ENCODE measurements at regions not wholly inside any gene's neighbourhood (a gene's known extent, or its start where the extent isn't known, plus 50 kb on each side); places are given as distances from the start of the nearest gene placed in this dataset.

- Mint-ChIP-seq H3K27ac (peak overlapping the region; percentile 46), H3K4me3 (no peak overlapping the region), H3K9me3 (no peaks in the 10 kb centered on the region), H3K27me3 (no peaks in the 10 kb centered on the region), H3K4me1 (peaks cover 18% of the 10 kb centered on the region), H3K36me3 (ENCODE audit: low read depth) (peaks cover 1% of the 10 kb centered on the region)
- DNase-seq = no peak
- POLR2A ChIA-PET = no interaction called here
- CTCF ChIA-PET = no interaction called here
Observed at GRCh38 chrY:19391922-19392321, 352.6 kb downstream of the KDM5D start.

GRCh38 chrY:19365321-19365720 lies 379.2 kb downstream of the KDM5D start:
- Mint-ChIP-seq H3K27ac (no peak overlapping the region), H3K27me3 (no peaks in the 10 kb centered on the region), H3K4me3 (no peak overlapping the region), H3K9me3 (no peaks in the 10 kb centered on the region), H3K36me3 (ENCODE audit: low read depth) (no peaks in the 10 kb centered on the region), H3K4me1 (no peaks in the 10 kb centered on the region)
- no peak for DNase-seq
- ChIA-PET CTCF (no interaction called here), POLR2A (no interaction called here)

- CTCF ChIA-PET = no interaction called here
- POLR2A ChIA-PET = no interaction called here
- no peaks in the 10 kb centered on the region for H3K36me3 Mint-ChIP-seq (ENCODE audit: low read depth)
- H3K4me3 Mint-ChIP-seq = no peak overlapping the region
- no peaks in the 10 kb centered on the region for H3K9me3 Mint-ChIP-seq
- no peaks in the 10 kb centered on the region for H3K27me3 Mint-ChIP-seq
- H3K27ac Mint-ChIP-seq = no peak overlapping the region
- H3K4me1 Mint-ChIP-seq = peaks cover 2% of the 10 kb centered on the region
- DNase-seq = no peak
Observed at GRCh38 chrY:19357249-19357648, 387.3 kb downstream of the KDM5D start.

- POLR2A ChIA-PET = no interaction called here
- Mint-ChIP-seq H3K9me3 (no peaks in the 10 kb centered on the region), H3K4me3 (no peak overlapping the region), H3K27ac (no peak overlapping the region), H3K36me3 (ENCODE audit: low read depth) (no peaks in the 10 kb centered on the region), H3K4me1 (peaks cover 2% of the 10 kb centered on the region), H3K27me3 (no peaks in the 10 kb centered on the region)
- no peak for DNase-seq
- CTCF ChIA-PET = no interaction called here
Observed at GRCh38 chrY:19356735-19357134, 387.8 kb downstream of the KDM5D start.

- ChIA-PET CTCF (no interaction called here), POLR2A (no interaction called here)
- DNase-seq = no peak
- no peaks in the 10 kb centered on the region for H3K36me3 Mint-ChIP-seq (ENCODE audit: low read depth)
- H3K4me1 Mint-ChIP-seq = peaks cover 2% of the 10 kb centered on the region
- no peak overlapping the region for H3K27ac Mint-ChIP-seq
- no peaks in the 10 kb centered on the region for H3K9me3 Mint-ChIP-seq
- no peak overlapping the region for H3K4me3 Mint-ChIP-seq
- H3K27me3 Mint-ChIP-seq = no peaks in the 10 kb centered on the region
Observed at GRCh38 chrY:19354857-19355173, 389.7 kb downstream of the KDM5D start.

GRCh38 chrY:19354061-19354856 lies 390.3 kb downstream of the KDM5D start:
- Mint-ChIP-seq H3K27me3 (no peaks in the 10 kb centered on the region), H3K36me3 (ENCODE audit: low read depth) (no peaks in the 10 kb centered on the region), H3K27ac (no peak overlapping the region), H3K9me3 (no peaks in the 10 kb centered on the region), H3K4me1 (peaks cover 2% of the 10 kb centered on the region), H3K4me3 (no peak overlapping the region)
- no peak for DNase-seq
- CTCF ChIA-PET = no interaction called here
- POLR2A ChIA-PET = no interaction called here

GRCh38 chrY:19351616-19352015 lies 392.9 kb downstream of the KDM5D start:
- Mint-ChIP-seq H3K36me3 (ENCODE audit: low read depth) (no peaks in the 10 kb centered on the region), H3K4me3 (no peak overlapping the region), H3K27me3 (no peaks in the 10 kb centered on the region), H3K4me1 (no peaks in the 10 kb centered on the region), H3K27ac (no peak overlapping the region), H3K9me3 (no peaks in the 10 kb centered on the region)
- ChIA-PET POLR2A (no interaction called here), CTCF (no interaction called here)
- DNase-seq = no peak

GRCh38 chrY:19321701-19322100 lies 422.8 kb downstream of the KDM5D start:
- Mint-ChIP-seq H3K27me3 (no peaks in the 10 kb centered on the region), H3K4me1 (peaks cover 1% of the 10 kb centered on the region), H3K27ac (no peak overlapping the region), H3K4me3 (no peak overlapping the region), H3K36me3 (ENCODE audit: low read depth) (no peaks in the 10 kb centered on the region), H3K9me3 (peaks cover 9% of the 10 kb centered on the region)
- CTCF ChIA-PET = no interaction called here
- POLR2A ChIA-PET = no interaction called here
- DNase-seq = no peak

- CTCF ChIA-PET = no interaction called here
- Mint-ChIP-seq H3K4me1 (peaks cover 1% of the 10 kb centered on the region), H3K36me3 (ENCODE audit: low read depth) (no peaks in the 10 kb centered on the region), H3K27me3 (peaks cover 2% of the 10 kb centered on the region), H3K9me3 (peaks cover 9% of the 10 kb centered on the region), H3K27ac (no peak overlapping the region), H3K4me3 (no peak overlapping the region)
- POLR2A ChIA-PET = no interaction called here
- no peak for DNase-seq
Observed at GRCh38 chrY:19319135-19319534, 425.4 kb downstream of the KDM5D start.

GRCh38 chrY:19317271-19317987 lies 427.1 kb downstream of the KDM5D start:
- Mint-ChIP-seq H3K9me3 (peaks cover 9% of the 10 kb centered on the region), H3K27me3 (peaks cover 2% of the 10 kb centered on the region), H3K36me3 (ENCODE audit: low read depth) (no peaks in the 10 kb centered on the region), H3K27ac (no peak overlapping the region), H3K4me3 (no peak overlapping the region), H3K4me1 (peaks cover 1% of the 10 kb centered on the region)
- no peak for DNase-seq
- CTCF ChIA-PET = no interaction called here
- POLR2A ChIA-PET = no interaction called here

GRCh38 chrY:19307627-19308026 lies 436.9 kb downstream of the KDM5D start:
- POLR2A ChIA-PET = no interaction called here
- no peak overlapping the region for H3K4me3 Mint-ChIP-seq
- H3K9me3 Mint-ChIP-seq = no peaks in the 10 kb centered on the region
- CTCF ChIA-PET = no interaction called here
- DNase-seq = no peak
- no peaks in the 10 kb centered on the region for H3K4me1 Mint-ChIP-seq
- H3K27me3 Mint-ChIP-seq = no peaks in the 10 kb centered on the region
- no peak overlapping the region for H3K27ac Mint-ChIP-seq
- H3K36me3 Mint-ChIP-seq (ENCODE audit: low read depth) = no peaks in the 10 kb centered on the region

- no peaks in the 10 kb centered on the region for H3K4me1 Mint-ChIP-seq
- POLR2A ChIA-PET = no interaction called here
- CTCF ChIA-PET = no interaction called here
- H3K27ac Mint-ChIP-seq = no peak overlapping the region
- H3K27me3 Mint-ChIP-seq = no peaks in the 10 kb centered on the region
- no peak for DNase-seq
- H3K36me3 Mint-ChIP-seq (ENCODE audit: low read depth) = no peaks in the 10 kb centered on the region
- H3K9me3 Mint-ChIP-seq = peaks cover 4% of the 10 kb centered on the region
- H3K4me3 Mint-ChIP-seq = no peak overlapping the region
Observed at GRCh38 chrY:19303136-19303535, 441.4 kb downstream of the KDM5D start.

GRCh38 chrY:19290925-19291324 lies 453.6 kb downstream of the KDM5D start:
- ChIA-PET CTCF (no interaction called here), POLR2A (no interaction called here)
- Mint-ChIP-seq H3K27me3 (no peaks in the 10 kb centered on the region), H3K36me3 (ENCODE audit: low read depth) (no peaks in the 10 kb centered on the region), H3K4me1 (no peaks in the 10 kb centered on the region), H3K27ac (no peak overlapping the region), H3K9me3 (no peaks in the 10 kb centered on the region), H3K4me3 (no peak overlapping the region)
- DNase-seq = no peak

GRCh38 chrY:19274076-19274475 lies 470.4 kb downstream of the KDM5D start:
- Mint-ChIP-seq H3K9me3 (no peaks in the 10 kb centered on the region), H3K27me3 (no peaks in the 10 kb centered on the region), H3K4me1 (no peaks in the 10 kb centered on the region), H3K27ac (no peak overlapping the region), H3K4me3 (no peak overlapping the region), H3K36me3 (ENCODE audit: low read depth) (no peaks in the 10 kb centered on the region)
- POLR2A ChIA-PET = no interaction called here
- DNase-seq = no peak
- CTCF ChIA-PET = no interaction called here

Measured in activated CD4-positive, alpha-beta T cell treated with anti-CD3 and anti-CD28 coated beads, Interleukin-2, amount 10 ng/mL, durations not matched to agents 7 days and 5 days (primary cell).